Aorta (tissue), 5 donors: ENCODE measurements at regions not wholly inside any gene's neighbourhood (a gene's known extent, or its start where the extent isn't known, plus 50 kb on each side); places are given as distances from the start of the nearest gene placed in this dataset.

Experiments
- ATAC-seq: fragments of 200-7000 bp; cut with Tn5 transposase; one replicate; pipeline ENCODE4 v1.9.1; 2022; ENCODE audit warnings: moderate library complexity; ENCODE audit not compliant: low FRiP score
- DNase-seq, 2 donors: peaks; one replicate each; pipeline ENCODE4 v3.0.0-alpha.2; 2020
- H3K27ac ChIP-seq, 2 donors: one replicate each; pipeline ENCODE4 v1.5.1; 2013; ENCODE audit warnings: low read length in 2 of 2, mild to moderate bottlenecking in 2 of 2, moderate library complexity in 2 of 2, control low read depth in 1 of 2, inconsistent platforms in 1 of 2, low read depth in 1 of 2
- H3K27me3 ChIP-seq, 2 donors: one replicate each; pipeline ENCODE4 v1.6.1; 2013; ENCODE audit warnings: control low read depth in 1 of 2, low read length in 1 of 2, mild to moderate bottlenecking in 1 of 2, moderate library complexity in 1 of 2; ENCODE audit not compliant: insufficient read depth in 2 of 2, control insufficient read depth in 1 of 2
- H3K36me3 ChIP-seq, 2 donors: one replicate each; pipeline ENCODE4 v1.6.1; 2013; ENCODE audit warnings: control low read depth in 1 of 2, low read length in 1 of 2, mild to moderate bottlenecking in 1 of 2; ENCODE audit not compliant: insufficient read depth in 2 of 2, control insufficient read depth in 1 of 2
- H3K4me1 ChIP-seq, 2 donors: one replicate each; pipeline ENCODE4 v1.6.1; 2013; ENCODE audit warnings: low read length in 2 of 2, control low read depth in 1 of 2, mild to moderate bottlenecking in 1 of 2, moderate library complexity in 1 of 2; ENCODE audit not compliant: insufficient read depth in 2 of 2, control insufficient read depth in 1 of 2
- H3K4me3 ChIP-seq, 2 donors: one replicate each; pipeline ENCODE4 v1.5.1; 2013; ENCODE audit warnings: low read length in 2 of 2, control low read depth in 1 of 2, mild to moderate bottlenecking in 1 of 2
- H3K9me3 ChIP-seq: one replicate; pipeline ENCODE4 v1.6.1; 2013; ENCODE audit warnings: mild to moderate bottlenecking, low read length; ENCODE audit not compliant: control insufficient read depth
- WGBS, 2 donors: extraction: QIAGEN DNeasy Blood & Tissue Kit; methylation state at CpG; one replicate each; pipeline ENCODE4 v1.1.7; 2013; 5-methylcytosine and 5-hydroxymethylcytosine counted together
- intact Hi-C, 2 donors: fragments of 100-400 bp; cut with DNase I; formaldehyde crosslinking; loops; one replicate each; pipeline versions ENCODE4 v1.14.2 to v1.15.0; 2022
- donor health status: healthy with polysubstance abuse.
- donor health status: Bipolar disorder and iron deficiency.
- donor health status: DM: no; HTN: no; CAD: no.
- donor health status: DM: no; HTN: no; CAD: no.
- donor health status: DM: yes; HTN: yes; CAD: no.

GRCh38 chr2:120653046-120653445, 82.6 kb upstream of the GLI2 start:
- DNase-seq (no peak), ATAC-seq (no peak)
- Histone ChIP-seq H3K4me1 (peaks cover 0 to 2% of the 10 kb centered on the region in 2 donors), H3K9me3 (peaks cover 6% of the 10 kb centered on the region), H3K27me3 (no peaks in the 10 kb centered on the region), H3K36me3 (no peaks in the 10 kb centered on the region), H3K4me3 (no peak overlapping the region), H3K27ac (no peak overlapping the region)
- intact Hi-C loops = no loop called here
- 76 to 91% methylated on average over 2 of the region's 2 CpGs for WGBS, 2 donors

- Histone ChIP-seq H3K4me1 (peaks cover 0 to 2% of the 10 kb centered on the region in 2 donors), H3K27ac (no peak overlapping the region), H3K36me3 (no peaks in the 10 kb centered on the region), H3K9me3 (peaks cover 8% of the 10 kb centered on the region), H3K27me3 (no peaks in the 10 kb centered on the region), H3K4me3 (no peak overlapping the region)
- no peak for DNase-seq
- intact Hi-C loops = no loop called here
- no peak for ATAC-seq
- WGBS, 2 donors = 82 to 89% methylated on average over 13 of the region's 13 CpGs
These were observed 81.8 kb upstream of the GLI2 start for GRCh38 chr2:120653871-120654270.

GRCh38 chr2:120654381-120655134, 81.1 kb upstream of the GLI2 start:
- DNase-seq = no peak
- H3K27ac ChIP-seq = no peak overlapping the region
- no peak overlapping the region for H3K4me3 ChIP-seq
- peak; percentile 24 for ATAC-seq
- intact Hi-C loops = no loop called here
- no peaks in the 10 kb centered on the region for H3K27me3 ChIP-seq
- H3K4me1 ChIP-seq = peaks cover 0 to 2% of the 10 kb centered on the region in 2 donors
- peaks cover 8% of the 10 kb centered on the region for H3K9me3 ChIP-seq
- 19 to 22% methylated on average over 49 to 54 of the region's 54 CpGs for WGBS, 2 donors
- H3K36me3 ChIP-seq = no peaks in the 10 kb centered on the region

- DNase-seq = no peak
- no peak for ATAC-seq
- H3K4me3 ChIP-seq = no peak overlapping the region
- intact Hi-C loops = no loop called here
- WGBS, 2 donors = 25 to 30% methylated on average over 19 of the region's 19 CpGs
- no peak overlapping the region for H3K27ac ChIP-seq
- H3K36me3 ChIP-seq = no peaks in the 10 kb centered on the region
- H3K27me3 ChIP-seq = no peaks in the 10 kb centered on the region
- peaks cover 0 to 2% of the 10 kb centered on the region in 2 donors for H3K4me1 ChIP-seq
- H3K9me3 ChIP-seq = peaks cover 6% of the 10 kb centered on the region
These were observed 79.3 kb upstream of the GLI2 start for GRCh38 chr2:120656273-120656950.

- no peaks in the 10 kb centered on the region for H3K36me3 ChIP-seq
- H3K27me3 ChIP-seq = no peaks in the 10 kb centered on the region
- H3K9me3 ChIP-seq = peaks cover 2% of the 10 kb centered on the region
- 94 to 97% methylated on average over 7 of the region's 7 CpGs for WGBS, 2 donors
- H3K4me1 ChIP-seq = peaks cover 0 to 2% of the 10 kb centered on the region in 2 donors
- no peak for DNase-seq
- no peak for ATAC-seq
- intact Hi-C loops = no loop called here
- H3K4me3 ChIP-seq = no peak overlapping the region
- no peak overlapping the region for H3K27ac ChIP-seq
These were observed 77.5 kb upstream of the GLI2 start for GRCh38 chr2:120658042-120658769.

GRCh38 chr2:120658770-120659158, 76.9 kb upstream of the GLI2 start:
- Histone ChIP-seq H3K9me3 (peaks cover 2% of the 10 kb centered on the region), H3K4me1 (peaks cover 0 to 2% of the 10 kb centered on the region in 2 donors), H3K36me3 (no peaks in the 10 kb centered on the region), H3K27me3 (no peaks in the 10 kb centered on the region), H3K27ac (no peak overlapping the region), H3K4me3 (no peak overlapping the region)
- intact Hi-C loops = no loop called here
- ATAC-seq (no peak), DNase-seq (no peak)
- WGBS, 2 donors = 98% methylated on average over 2 of the region's 2 CpGs

- DNase-seq = no peak
- intact Hi-C loops = no loop called here
- ATAC-seq = no peak
These were observed 76.2 kb upstream of the GLI2 start for GRCh38 chr2:120659275-120659977.

GRCh38 chr2:120660056-120660694, 75.5 kb upstream of the GLI2 start:
- no peak overlapping the region for H3K4me3 ChIP-seq
- H3K4me1 ChIP-seq = peaks cover 0 to 2% of the 10 kb centered on the region in 2 donors
- H3K27ac ChIP-seq = no peak overlapping the region
- H3K9me3 ChIP-seq = peaks cover 2% of the 10 kb centered on the region
- WGBS, 2 donors = 92% methylated on average over 8 of the region's 8 CpGs
- H3K27me3 ChIP-seq = no peaks in the 10 kb centered on the region
- DNase-seq = no peak
- ATAC-seq = no peak
- no peaks in the 10 kb centered on the region for H3K36me3 ChIP-seq
- intact Hi-C loops = no loop called here

More at GRCh38 chr2:120659275-120659977, 76.2 kb upstream of the GLI2 start:
- Histone ChIP-seq H3K36me3 (no peaks in the 10 kb centered on the region), H3K4me1 (peaks cover 0 to 2% of the 10 kb centered on the region in 2 donors), H3K27me3 (no peaks in the 10 kb centered on the region), H3K27ac (no peak overlapping the region), H3K9me3 (peaks cover 2% of the 10 kb centered on the region), H3K4me3 (no peak overlapping the region)
- 96% methylated on average over 10 of the region's 10 CpGs for WGBS, 2 donors
